Type B pancreatic cell (in vitro differentiated cells): ENCODE measurements at regions not wholly inside any gene's neighbourhood (a gene's known extent, or its start where the extent isn't known, plus 50 kb on each side); places are given as distances from the start of the nearest gene placed in this dataset.

ENCODE experiments used
- DNase-seq: peaks from one replicate; pipeline ENCODE4 v3.0.0; 2021; ENCODE audit warnings: mixed read lengths; ENCODE audit not compliant: unreplicated experiment; ENCODE audit errors: extremely low spot score
- H3K27ac Mint-ChIP-seq: 2 replicates; pipeline ENCODE4 v1.8.0; 2021; ENCODE audit warnings: mild to moderate bottlenecking, mixed read lengths
- H3K27me3 Mint-ChIP-seq: 2 replicates; pipeline ENCODE4 v1.8.0; 2021; ENCODE audit warnings: mixed read lengths
- H3K36me3 Mint-ChIP-seq: 2 replicates; pipeline ENCODE4 v1.8.0; 2021; ENCODE audit warnings: mixed read lengths
- H3K4me1 Mint-ChIP-seq: one replicate; pipeline ENCODE4 v1.8.0; 2021; ENCODE audit warnings: mixed read lengths; ENCODE audit not compliant: unreplicated experiment
- H3K4me3 Mint-ChIP-seq: 2 replicates; pipeline ENCODE4 v1.8.0; 2021; ENCODE audit warnings: mild to moderate bottlenecking, mixed read lengths
- H3K9me3 Mint-ChIP-seq: 2 replicates; pipeline ENCODE4 v1.8.0; 2021; ENCODE audit warnings: mixed read lengths
- CTCF ChIP-seq: fragments of 200-600 bp; sonication (generic); conservative IDR thresholded peaks from 2 replicates; pipeline ENCODE4 v1.5.0; 2021; ENCODE audit warnings: antibody characterized with exemption, mild to moderate bottlenecking

- DNase-seq: no peak
- H3K9me3 Mint-ChIP-seq: no peaks in the 10 kb centered on the region
- no peak overlapping the region for H3K4me3 Mint-ChIP-seq
- peaks cover 6% of the 10 kb centered on the region for H3K27me3 Mint-ChIP-seq
- no peaks in the 10 kb centered on the region for H3K36me3 Mint-ChIP-seq
- no peaks in the 10 kb centered on the region for H3K4me1 Mint-ChIP-seq
- H3K27ac Mint-ChIP-seq: no peak overlapping the region
- no peak for TF ChIP-seq CTCF
Measured at GRCh38 chr2:19649142-19649541, 252.6 kb downstream of the TTC32 start.

- DNase-seq: no peak
- Mint-ChIP-seq H3K4me1 (no peaks in the 10 kb centered on the region), H3K27ac (no peak overlapping the region), H3K4me3 (no peak overlapping the region), H3K27me3 (peaks cover 6% of the 10 kb centered on the region), H3K9me3 (no peaks in the 10 kb centered on the region), H3K36me3 (no peaks in the 10 kb centered on the region)
- no peak for TF ChIP-seq CTCF
Measured at GRCh38 chr2:19648583-19648982, 253.2 kb downstream of the TTC32 start.

GRCh38 chr2:19646987-19647386 lies 254.8 kb downstream of the TTC32 start:
- no peak overlapping the region for H3K27ac Mint-ChIP-seq
- H3K4me3 Mint-ChIP-seq: no peak overlapping the region
- H3K9me3 Mint-ChIP-seq: no peaks in the 10 kb centered on the region
- peaks cover 6% of the 10 kb centered on the region for H3K27me3 Mint-ChIP-seq
- H3K4me1 Mint-ChIP-seq: no peaks in the 10 kb centered on the region
- no peak for TF ChIP-seq CTCF
- no peak for DNase-seq
- no peaks in the 10 kb centered on the region for H3K36me3 Mint-ChIP-seq

- no peaks in the 10 kb centered on the region for H3K4me1 Mint-ChIP-seq
Measured at GRCh38 chr2:19644763-19645162, 257.0 kb downstream of the TTC32 start.

GRCh38 chr2:19643117-19643518 lies 258.7 kb downstream of the TTC32 start:
- no peak overlapping the region for H3K27ac Mint-ChIP-seq
- DNase-seq: no peak
- peaks cover 4% of the 10 kb centered on the region for H3K9me3 Mint-ChIP-seq
- no peak for TF ChIP-seq CTCF
- no peak overlapping the region for H3K4me3 Mint-ChIP-seq
- peaks cover 3% of the 10 kb centered on the region for H3K27me3 Mint-ChIP-seq
- H3K36me3 Mint-ChIP-seq: no peaks in the 10 kb centered on the region
- H3K4me1 Mint-ChIP-seq: no peaks in the 10 kb centered on the region

More at GRCh38 chr2:19644763-19645162, 257.0 kb downstream of the TTC32 start:
- Mint-ChIP-seq H3K36me3 (no peaks in the 10 kb centered on the region), H3K4me3 (no peak overlapping the region), H3K9me3 (peaks cover 4% of the 10 kb centered on the region), H3K27me3 (peaks cover 3% of the 10 kb centered on the region), H3K27ac (no peak overlapping the region)
- DNase-seq: no peak
- no peak for TF ChIP-seq CTCF

- Mint-ChIP-seq H3K27ac (no peak overlapping the region), H3K27me3 (peaks cover 3% of the 10 kb centered on the region), H3K9me3 (peaks cover 4% of the 10 kb centered on the region), H3K4me3 (no peak overlapping the region), H3K36me3 (no peaks in the 10 kb centered on the region), H3K4me1 (no peaks in the 10 kb centered on the region)
- TF ChIP-seq CTCF: no peak
- no peak for DNase-seq
Measured at GRCh38 chr2:19642501-19642900, 259.3 kb downstream of the TTC32 start.
